NT2/D1 (cell line): ENCODE measurements at regions not wholly inside any gene's neighbourhood (a gene's known extent, or its start where the extent isn't known, plus 50 kb on each side); places are given as distances from the start of the nearest gene placed in this dataset.

ENCODE experiments used
- SUZ12 ChIP-seq: IDR thresholded peaks from 2 replicates; pipeline ENCODE4 v1.6.1; 2011; ENCODE audit not compliant: insufficient read length, insufficient read depth; ENCODE audit errors: extremely low read depth
- YY1 ChIP-seq: IDR thresholded peaks from 2 replicates; pipeline ENCODE4 v1.6.1; 2011; ENCODE audit not compliant: insufficient read length, insufficient read depth
- ZNF274 ChIP-seq: IDR thresholded peaks from 2 replicates; pipeline ENCODE4 v1.6.1; 2011; ENCODE audit warnings: mild to moderate bottlenecking, low read depth, low read length

DNA sequence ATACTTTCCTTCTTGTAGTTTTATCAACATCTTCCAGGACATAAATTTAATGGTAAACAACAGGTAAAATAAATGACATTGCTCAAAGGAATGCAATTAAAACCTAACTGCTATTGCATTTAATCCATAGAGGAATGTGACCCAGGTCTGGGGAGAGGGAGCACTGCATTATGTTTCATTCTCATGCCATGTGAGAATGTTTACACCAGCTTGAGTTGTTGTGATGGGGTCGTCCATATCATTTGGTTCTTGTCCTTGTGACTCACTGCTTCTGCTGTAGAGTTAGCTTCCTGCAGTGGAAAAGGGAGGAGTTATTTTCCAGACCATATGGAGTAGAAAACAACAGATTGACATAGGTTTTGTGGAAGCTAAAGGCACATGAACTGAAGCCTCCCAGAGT is 129.3 kb upstream of the PMCH start:
- TF ChIP-seq YY1 (no peak), ZNF274 (no peak), SUZ12 (no peak)
